Endothelial cell of umbilical vein (primary cell): ENCODE measurements at regions not wholly inside any gene's neighbourhood (a gene's known extent, or its start where the extent isn't known, plus 50 kb on each side); places are given as distances from the start of the nearest gene placed in this dataset.

Experiments
- EZH2 ChIP-seq: IDR thresholded peaks from 2 replicates; pipeline ENCODE4 v1.6.1; 2012; ENCODE audit warnings: borderline replicate concordance, low read depth, mild to moderate bottlenecking, moderate library complexity, low read length, inconsistent platforms; ENCODE audit not compliant: severe bottlenecking
- FOS ChIP-seq: IDR thresholded peaks from 2 replicates; pipeline ENCODE4 v1.6.1; 2011; ENCODE audit warnings: mild to moderate bottlenecking, low read length, moderate library complexity, borderline replicate concordance; ENCODE audit not compliant: insufficient read depth
- JUN ChIP-seq: IDR thresholded peaks from 2 replicates; pipeline ENCODE4 v1.6.1; 2011; ENCODE audit warnings: borderline replicate concordance, low read depth; ENCODE audit not compliant: insufficient read length, insufficient read depth
- MYC ChIP-seq: IDR thresholded peaks from one replicate; pipeline ENCODE4 v1.6.1; 2011; ENCODE audit warnings: mild to moderate bottlenecking, low read depth, low read length
- POLR2A ChIP-seq: IDR thresholded peaks from 2 replicates; pipeline ENCODE4 v1.6.1; 2012; ENCODE audit warnings: low read depth, mild to moderate bottlenecking, control low read depth, low read length
- POLR2AphosphoS5 ChIP-seq: IDR thresholded peaks from 2 replicates; pipeline ENCODE4 v1.6.1; 2012; ENCODE audit warnings: low read depth, mild to moderate bottlenecking, control low read depth, low read length, moderate library complexity; ENCODE audit not compliant: insufficient read depth
- TF ChIP-seq, protein P1 (sequence below): IDR thresholded peaks from 2 replicates; pipeline ENCODE4 v1.6.1; 2011; ENCODE audit not compliant: insufficient read depth, insufficient read length
- TF ChIP-seq, protein P2 (sequence below), 2 donors: IDR thresholded peaks; 1 replicate in 1 of 2; 2 replicates in 1 of 2; pipeline ENCODE4 v1.5.1; 2011; ENCODE audit warnings: low read length in 2 of 2, mild to moderate bottlenecking in 2 of 2, moderate library complexity in 2 of 2, control low read depth in 1 of 2, inconsistent platforms in 1 of 2, low read depth in 1 of 2; ENCODE audit not compliant: insufficient read depth in 1 of 2; ENCODE audit errors: extremely low read depth in 1 of 2

DNA sequence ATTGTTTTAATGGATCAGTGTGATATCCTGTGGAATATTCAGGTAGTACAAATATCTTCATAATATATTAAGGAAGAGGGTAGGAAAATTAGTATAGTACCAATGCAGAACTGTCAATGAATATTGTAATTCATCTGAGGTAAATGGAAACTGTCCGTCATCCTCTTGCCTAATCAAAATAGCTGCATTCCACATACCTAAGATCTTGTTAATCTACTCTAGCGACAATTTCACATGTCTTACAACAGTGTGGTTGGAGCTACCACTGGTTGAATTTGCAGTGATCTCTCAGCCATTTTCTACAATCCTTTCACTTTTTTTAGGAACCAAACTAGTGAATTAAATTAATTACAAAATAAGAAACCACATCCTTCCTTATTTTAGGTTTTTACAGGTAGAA is 117.5 kb downstream of the PCDH18 start:
- TF ChIP-seq, protein P1, sequence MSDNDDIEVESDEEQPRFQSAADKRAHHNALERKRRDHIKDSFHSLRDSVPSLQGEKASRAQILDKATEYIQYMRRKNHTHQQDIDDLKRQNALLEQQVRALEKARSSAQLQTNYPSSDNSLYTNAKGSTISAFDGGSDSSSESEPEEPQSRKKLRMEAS = no peak
- no peak for TF ChIP-seq POLR2A
- TF ChIP-seq, protein P2, sequence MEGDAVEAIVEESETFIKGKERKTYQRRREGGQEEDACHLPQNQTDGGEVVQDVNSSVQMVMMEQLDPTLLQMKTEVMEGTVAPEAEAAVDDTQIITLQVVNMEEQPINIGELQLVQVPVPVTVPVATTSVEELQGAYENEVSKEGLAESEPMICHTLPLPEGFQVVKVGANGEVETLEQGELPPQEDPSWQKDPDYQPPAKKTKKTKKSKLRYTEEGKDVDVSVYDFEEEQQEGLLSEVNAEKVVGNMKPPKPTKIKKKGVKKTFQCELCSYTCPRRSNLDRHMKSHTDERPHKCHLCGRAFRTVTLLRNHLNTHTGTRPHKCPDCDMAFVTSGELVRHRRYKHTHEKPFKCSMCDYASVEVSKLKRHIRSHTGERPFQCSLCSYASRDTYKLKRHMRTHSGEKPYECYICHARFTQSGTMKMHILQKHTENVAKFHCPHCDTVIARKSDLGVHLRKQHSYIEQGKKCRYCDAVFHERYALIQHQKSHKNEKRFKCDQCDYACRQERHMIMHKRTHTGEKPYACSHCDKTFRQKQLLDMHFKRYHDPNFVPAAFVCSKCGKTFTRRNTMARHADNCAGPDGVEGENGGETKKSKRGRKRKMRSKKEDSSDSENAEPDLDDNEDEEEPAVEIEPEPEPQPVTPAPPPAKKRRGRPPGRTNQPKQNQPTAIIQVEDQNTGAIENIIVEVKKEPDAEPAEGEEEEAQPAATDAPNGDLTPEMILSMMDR (IDR thresholded peaks at IDR 0.05; ENCODE audit: extremely low read depth in 1 of 2, insufficient read depth in 1 of 2, low read depth in 1 of 2, low read length in 2 of 2) = no peak
- TF ChIP-seq EZH2 = no peak
- TF ChIP-seq POLR2AphosphoS5 = no peak
- TF ChIP-seq JUN = no peak
- TF ChIP-seq FOS = no peak
- no peak for TF ChIP-seq MYC
